ENCODE measurements at regions not wholly inside any gene's neighbourhood (a gene's known extent, or its start where the extent isn't known, plus 50 kb on each side); places are given as distances from the start of the nearest gene placed in this dataset.

- TF ChIP-seq ELK4 (CRISPR knock-in tag; IDR thresholded peaks at IDR 0.05; ENCODE audit: borderline replicate concordance) (no peak), SETDB1 (CRISPR knock-in tag; IDR thresholded peaks at IDR 0.05; ENCODE audit: borderline replicate concordance) (no peak), GTF2F1 (IDR thresholded peaks at IDR 0.05; ENCODE audit: low read length) (no peak), CBX2 (IDR thresholded peaks at IDR 0.05; ENCODE audit: low read depth, low read length) (no peak), CBX2 (CRISPR knock-in tag; IDR thresholded peaks at IDR 0.05; ENCODE audit: low read depth) (no peak), CEBPG (CRISPR knock-in tag; IDR thresholded peaks at IDR 0.05) (no peak), ZNF180 (CRISPR knock-in tag; IDR thresholded peaks at IDR 0.05; ENCODE audit: borderline replicate concordance, low read depth) (no peak), REXO4 (CRISPR knock-in tag; IDR thresholded peaks at IDR 0.05; ENCODE audit: borderline replicate concordance) (no peak), HNF1A (IDR thresholded peaks at IDR 0.05; ENCODE audit: low read depth) (no peak), HNF1A (CRISPR knock-in tag; IDR thresholded peaks at IDR 0.05; ENCODE audit: borderline replicate concordance) (no peak), TBL1XR1 (IDR thresholded peaks at IDR 0.05; ENCODE audit: borderline replicate concordance, low read length, partially characterized antibody) (no peak), PPARG (CRISPR knock-in tag; conservative IDR thresholded peaks at IDR 0.05) (no peak), PAF1 (CRISPR knock-in tag; IDR thresholded peaks at IDR 0.05) (no peak), SRSF1 (optimal IDR thresholded peaks at IDR 0.05; ENCODE audit: low read depth, low read length) (no peak), ZBTB26 (CRISPR knock-in tag; IDR thresholded peaks at IDR 0.05; ENCODE audit: borderline replicate concordance) (no peak), ZBTB25 (CRISPR knock-in tag; IDR thresholded peaks at IDR 0.05) (peak; percentile 49; the same call in 1 of the 2 replicates), ZNF281 (CRISPR knock-in tag; IDR thresholded peaks at IDR 0.05; ENCODE audit: borderline replicate concordance) (no peak), ZBTB14 (CRISPR knock-in tag; IDR thresholded peaks at IDR 0.05) (no peak), REL (CRISPR knock-in tag; conservative IDR thresholded peaks at IDR 0.05) (no peak)
Observed at GRCh38 chr12:123043536-123044001, 63.1 kb downstream of the ARL6IP4 start (continued).

Measured in HepG2 (cell line).